Progenitor cell of endocrine pancreas (in vitro differentiated cells): ENCODE measurements at regions not wholly inside any gene's neighbourhood (a gene's known extent, or its start where the extent isn't known, plus 50 kb on each side); places are given as distances from the start of the nearest gene placed in this dataset.

Experiments
- DNase-seq: peaks from one replicate; pipeline ENCODE4 v3.0.0; 2021; ENCODE audit warnings: low spot score; ENCODE audit not compliant: unreplicated experiment
- H3K27ac Mint-ChIP-seq: 2 replicates; pipeline ENCODE4 v1.8.0; 2021; ENCODE audit warnings: mild to moderate bottlenecking, moderate library complexity, mixed read lengths
- H3K27me3 Mint-ChIP-seq: 2 replicates; pipeline ENCODE4 v1.8.0; 2021; ENCODE audit warnings: mixed read lengths
- H3K36me3 Mint-ChIP-seq: 2 replicates; pipeline ENCODE4 v1.8.0; 2022; ENCODE audit warnings: mixed read lengths; ENCODE audit not compliant: insufficient read depth
- H3K4me1 Mint-ChIP-seq: 2 replicates; pipeline ENCODE4 v1.8.0; 2021; ENCODE audit warnings: low read depth, mixed read lengths
- H3K4me3 Mint-ChIP-seq: 2 replicates; pipeline ENCODE4 v1.8.0; 2021; ENCODE audit warnings: low read depth, mild to moderate bottlenecking, moderate library complexity, mixed read lengths
- H3K9me3 Mint-ChIP-seq: 2 replicates; pipeline ENCODE4 v1.8.0; 2021; ENCODE audit warnings: low read depth, mixed read lengths
- CTCF ChIP-seq: fragments of 200-600 bp; sonication (generic); IDR thresholded peaks from one replicate; pipeline ENCODE4 v1.5.0; 2021; ENCODE audit warnings: antibody characterized with exemption, mild to moderate bottlenecking; ENCODE audit not compliant: unreplicated experiment

- TF ChIP-seq CTCF: no peak
- Mint-ChIP-seq H3K4me3 (no peak overlapping the region), H3K27me3 (peaks cover 16% of the 10 kb centered on the region)
These were observed 163.4 kb upstream of the ERCC4 start for GRCh38 chr16:13756411-13757140.

GRCh38 chr16:13766334-13766733 lies 153.6 kb upstream of the ERCC4 start:
- no peak for DNase-seq
- TF ChIP-seq CTCF: no peak
- H3K27ac Mint-ChIP-seq: no peak overlapping the region
- H3K27me3 Mint-ChIP-seq: peaks cover 12% of the 10 kb centered on the region
- no peaks in the 10 kb centered on the region for H3K4me1 Mint-ChIP-seq
- H3K36me3 Mint-ChIP-seq: no peaks in the 10 kb centered on the region
- H3K4me3 Mint-ChIP-seq: no peak overlapping the region
- H3K9me3 Mint-ChIP-seq: no peaks in the 10 kb centered on the region

More at GRCh38 chr16:13756411-13757140, 163.4 kb upstream of the ERCC4 start:
- Mint-ChIP-seq H3K27ac (no peak overlapping the region), H3K36me3 (no peaks in the 10 kb centered on the region), H3K4me1 (no peaks in the 10 kb centered on the region), H3K9me3 (no peaks in the 10 kb centered on the region)
- no peak for DNase-seq

GRCh38 chr16:13767215-13767614 lies 152.7 kb upstream of the ERCC4 start:
- Mint-ChIP-seq H3K4me1 (no peaks in the 10 kb centered on the region), H3K9me3 (no peaks in the 10 kb centered on the region), H3K27ac (no peak overlapping the region), H3K27me3 (peaks cover 8% of the 10 kb centered on the region), H3K4me3 (no peak overlapping the region), H3K36me3 (no peaks in the 10 kb centered on the region)
- no peak for DNase-seq
- TF ChIP-seq CTCF: peak; percentile 74

- no peak overlapping the region for H3K27ac Mint-ChIP-seq
- H3K9me3 Mint-ChIP-seq: no peaks in the 10 kb centered on the region
- H3K4me1 Mint-ChIP-seq: no peaks in the 10 kb centered on the region
- DNase-seq: no peak
- no peak overlapping the region for H3K4me3 Mint-ChIP-seq
- H3K36me3 Mint-ChIP-seq: no peaks in the 10 kb centered on the region
- no peak for TF ChIP-seq CTCF
- peaks cover 13% of the 10 kb centered on the region for H3K27me3 Mint-ChIP-seq
These were observed 151.5 kb upstream of the ERCC4 start for GRCh38 chr16:13768471-13768870.

GRCh38 chr16:13770436-13770835 lies 149.5 kb upstream of the ERCC4 start:
- TF ChIP-seq CTCF: no peak
- peaks cover 8% of the 10 kb centered on the region for H3K9me3 Mint-ChIP-seq
- H3K36me3 Mint-ChIP-seq: peaks cover 1% of the 10 kb centered on the region
- peaks cover 15% of the 10 kb centered on the region for H3K27me3 Mint-ChIP-seq
- H3K27ac Mint-ChIP-seq: no peak overlapping the region
- no peak overlapping the region for H3K4me3 Mint-ChIP-seq
- no peaks in the 10 kb centered on the region for H3K4me1 Mint-ChIP-seq
- no peak for DNase-seq
